Neural cell (in vitro differentiated cells): ENCODE measurements at regions not wholly inside any gene's neighbourhood (a gene's known extent, or its start where the extent isn't known, plus 50 kb on each side); places are given as distances from the start of the nearest gene placed in this dataset.

Experiments
- H2AFZ ChIP-seq: fragments of 200-600, 300-800 bp; sonication (generic), shearing (Covaris generic); 2 replicates; pipeline ENCODE4 v1.6.0; 2014; ENCODE audit warnings: low read depth, mild to moderate bottlenecking, antibody characterized with exemption, low read length, moderate library complexity
- H3F3A ChIP-seq: fragments of 200-600 bp; shearing (Covaris generic); 2 replicates; pipeline ENCODE4 v1.6.1; 2016; ENCODE audit warnings: mild to moderate bottlenecking, moderate library complexity, mixed read lengths, antibody characterized with exemption, low read length; ENCODE audit not compliant: insufficient read depth, poor library complexity, severe bottlenecking
- H3K27ac ChIP-seq: fragments of 200-600, 300-800 bp; sonication (generic), shearing (Covaris generic); 2 replicates; pipeline ENCODE4 v1.5.1; 2014; ENCODE audit warnings: mild to moderate bottlenecking, low read length, moderate library complexity
- H3K27me3 ChIP-seq: fragments of 300-800, 200-600 bp; sonication (generic), shearing (Covaris generic); 2 replicates; pipeline ENCODE4 v1.6.0; 2014; ENCODE audit warnings: mild to moderate bottlenecking, low read depth, low read length, moderate library complexity; ENCODE audit not compliant: insufficient read depth
- H3K36me3 ChIP-seq: fragments of 300-800, 200-600 bp; sonication (generic), shearing (Covaris generic); 2 replicates; pipeline ENCODE4 v1.5.1; 2014; ENCODE audit warnings: mild to moderate bottlenecking, antibody characterized with exemption, low read length, moderate library complexity; ENCODE audit not compliant: insufficient read depth
- H3K4me2 ChIP-seq: fragments of 300-800, 200-600 bp; sonication (generic), shearing (Covaris generic); 2 replicates; pipeline ENCODE4 v1.6.0; 2014; ENCODE audit warnings: mild to moderate bottlenecking, low read length
- H3K4me3 ChIP-seq: fragments of 300-800, 200-600 bp; sonication (generic), shearing (Covaris generic); 2 replicates; pipeline ENCODE4 v1.5.1; 2014; ENCODE audit warnings: mild to moderate bottlenecking, low read length, moderate library complexity
- H3K79me2 ChIP-seq: fragments of 200-600 bp; shearing (Covaris generic); replicated peaks from 2 replicates; pipeline ENCODE4 v1.6.0; 2014; ENCODE audit warnings: mild to moderate bottlenecking, low read length, moderate library complexity; ENCODE audit not compliant: insufficient read depth
- H3K9ac ChIP-seq: fragments of 300-800, 200-600 bp; sonication (generic), shearing (Covaris generic); 2 replicates; pipeline ENCODE4 v1.6.1; 2016; ENCODE audit warnings: mild to moderate bottlenecking, low read length, mixed read lengths
- H3K9me2 ChIP-seq: fragments of 200-600 bp; shearing (Covaris generic); 2 replicates; pipeline ENCODE4 v1.6.1; 2016; ENCODE audit warnings: mild to moderate bottlenecking, low read length, mixed read lengths; ENCODE audit not compliant: insufficient read depth
- H3K9me3 ChIP-seq: fragments of 200-600, 300-800 bp; sonication (generic), shearing (Covaris generic); 2 replicates; pipeline ENCODE4 v1.6.1; 2016; ENCODE audit warnings: mild to moderate bottlenecking, mixed run types, low read length, moderate library complexity, mixed read lengths
- H4K20me1 ChIP-seq: fragments of 200-600 bp; shearing (Covaris generic); 2 replicates; pipeline ENCODE4 v1.6.1; 2016; ENCODE audit warnings: mild to moderate bottlenecking, mixed run types; ENCODE audit not compliant: insufficient read depth
- CTCF ChIP-seq: fragments of 450-650 bp; IDR thresholded peaks from 2 replicates; pipeline ENCODE4 v1.5.1; 2014; ENCODE audit warnings: antibody characterized with exemption, mild to moderate bottlenecking, moderate library complexity; ENCODE audit not compliant: poor library complexity, severe bottlenecking
- EP300 ChIP-seq: fragments of 450-650 bp; conservative IDR thresholded peaks from 2 replicates; pipeline ENCODE4 v1.6.1; 2014; ENCODE audit warnings: antibody characterized with exemption, mild to moderate bottlenecking, moderate library complexity; ENCODE audit not compliant: poor library complexity, severe bottlenecking
- EZH2 ChIP-seq: fragments of 200-600, 300-800 bp; shearing (Covaris generic), sonication (generic); IDR thresholded peaks from 2 replicates; pipeline ENCODE4 v1.6.1; 2014; ENCODE audit warnings: antibody characterized with exemption, low read length, borderline replicate concordance, mild to moderate bottlenecking; ENCODE audit not compliant: insufficient read depth, poor library complexity, severe bottlenecking
- MXI1 ChIP-seq: fragments of 450-650 bp; conservative IDR thresholded peaks from 2 replicates; pipeline ENCODE4 v1.6.1; 2014; ENCODE audit warnings: antibody characterized with exemption, mild to moderate bottlenecking; ENCODE audit not compliant: poor library complexity, severe bottlenecking
- POLR2AphosphoS5 ChIP-seq: IDR thresholded peaks from 2 replicates; pipeline ENCODE4 v1.6.1; 2012
- RAD21 ChIP-seq: fragments of 450-650 bp; conservative IDR thresholded peaks from 2 replicates; pipeline ENCODE4 v1.6.1; 2014; ENCODE audit warnings: antibody characterized with exemption, mild to moderate bottlenecking, moderate library complexity
- REST ChIP-seq: IDR thresholded peaks from 2 replicates; pipeline ENCODE4 v1.6.1; 2012; ENCODE audit warnings: borderline replicate concordance
- SMC3 ChIP-seq: fragments of 450-650 bp; conservative IDR thresholded peaks from 2 replicates; pipeline ENCODE4 v1.6.1; 2014; ENCODE audit warnings: antibody characterized with exemption, mild to moderate bottlenecking, moderate library complexity; ENCODE audit not compliant: poor library complexity
- TAF1 ChIP-seq: IDR thresholded peaks from 2 replicates; pipeline ENCODE4 v1.6.1; 2012; ENCODE audit warnings: low read depth

GRCh38 chr11:33630936-33631748, 69.5 kb downstream of the C11orf91 start:
- Histone ChIP-seq H3K27ac (no peak overlapping the region), H3K9me3 (no peaks in the 10 kb centered on the region), H3K4me3 (no peak overlapping the region), H4K20me1 (no peaks in the 10 kb centered on the region), H3K79me2 (no peaks in the 10 kb centered on the region), H3F3A (no peaks in the 10 kb centered on the region), H3K4me2 (no peak overlapping the region), H2AFZ (no peak overlapping the region), H3K9me2 (no peaks in the 10 kb centered on the region), H3K27me3 (no peaks in the 10 kb centered on the region), H3K9ac (no peak overlapping the region), H3K36me3 (no peaks in the 10 kb centered on the region)
- no peak for TF ChIP-seq EZH2
- TF ChIP-seq SMC3: no peak
- no peak for TF ChIP-seq EP300
- TF ChIP-seq MXI1: no peak
- no peak for TF ChIP-seq REST
- no peak for TF ChIP-seq CTCF
- TF ChIP-seq POLR2AphosphoS5: no peak
- TF ChIP-seq TAF1: no peak
- no peak for TF ChIP-seq RAD21

- H3K36me3 ChIP-seq: no peaks in the 10 kb centered on the region
- H3K9me3 ChIP-seq: no peaks in the 10 kb centered on the region
- no peak overlapping the region for H3K9ac ChIP-seq
- no peaks in the 10 kb centered on the region for H3K79me2 ChIP-seq
- H4K20me1 ChIP-seq: no peaks in the 10 kb centered on the region
- H3K4me3 ChIP-seq: no peak overlapping the region
- no peak overlapping the region for H3K27ac ChIP-seq
- no peaks in the 10 kb centered on the region for H3F3A ChIP-seq
- no peaks in the 10 kb centered on the region for H3K9me2 ChIP-seq
- no peaks in the 10 kb centered on the region for H3K27me3 ChIP-seq
- H3K4me2 ChIP-seq: no peak overlapping the region
- no peak for TF ChIP-seq MXI1
- no peak for TF ChIP-seq RAD21
- TF ChIP-seq REST: no peak
- no peak for TF ChIP-seq EZH2
- TF ChIP-seq EP300: no peak
- TF ChIP-seq POLR2AphosphoS5: no peak
- TF ChIP-seq TAF1: no peak
- TF ChIP-seq SMC3: no peak
- TF ChIP-seq CTCF: no peak
- H2AFZ ChIP-seq: no peak overlapping the region
Observed at GRCh38 chr11:33624083-33624482, 76.5 kb downstream of the C11orf91 start.
